PC-3 (cell line): ENCODE measurements at regions not wholly inside any gene's neighbourhood (a gene's known extent, or its start where the extent isn't known, plus 50 kb on each side); places are given as distances from the start of the nearest gene placed in this dataset.

ENCODE experiments used
- ATAC-seq: fragments of 200-7000 bp; cut with Tn5 transposase; 2 replicates; pipeline ENCODE4 v1.9.1; 2020; ENCODE audit warnings: mild to moderate bottlenecking, moderate library complexity
- BruUV-seq: library from RNA; stranded (reverse); fragments of 400-500 nt; replicated peaks from 2 replicates; lab custom pipeline; 2021; lab: Mats Ljungman, UMichigan
- CTCF ChIA-PET: fragments of 300-600 bp; sonication (Branson Sonifier 250); formaldehyde crosslinking; loops from one replicate; lab custom pipeline; 2022; ENCODE audit warnings: antibody characterized with exemption; lab: Charles Lee
- POLR2A ChIA-PET: fragments of 300-600 bp; sonication (Branson Sonifier 250); formaldehyde crosslinking; loops from one replicate; lab custom pipeline; 2022; ENCODE audit warnings: antibody characterized with exemption; ENCODE audit not compliant: unreplicated experiment; lab: Charles Lee
- DNase-seq: peaks from one replicate; pipeline ENCODE4 v3.0.0-alpha.2; 2015
- H2AFZ ChIP-seq: fragments of 300-600 bp; sonication (generic); 2 replicates; pipeline ENCODE4 v1.6.0; 2016; ENCODE audit warnings: antibody characterized with exemption, low read length
- H3F3A ChIP-seq: fragments of 300-600 bp; sonication (generic); one replicate; pipeline ENCODE4 v1.6.0; 2017; ENCODE audit warnings: antibody characterized with exemption, low read length, control low read depth, mild to moderate bottlenecking; ENCODE audit not compliant: unreplicated experiment
- H3K27ac ChIP-seq: fragments of 300-600 bp; sonication (generic); 2 replicates; pipeline ENCODE4 v1.5.1; 2016; ENCODE audit warnings: mild to moderate bottlenecking, low read length
- H3K27me3 ChIP-seq: fragments of 300-600 bp; sonication (generic); 2 replicates; pipeline ENCODE4 v1.6.1; 2016; ENCODE audit warnings: low read length, mixed read lengths
- H3K36me3 ChIP-seq: fragments of 300-600 bp; sonication (generic); 2 replicates; pipeline ENCODE4 v1.6.1; 2016; ENCODE audit warnings: low read depth, mixed run types, low read length, mixed read lengths
- H3K4me1 ChIP-seq: fragments of 300-600 bp; sonication (generic); 2 replicates; pipeline ENCODE4 v1.5.1; 2016; ENCODE audit warnings: low read length; ENCODE audit not compliant: insufficient read depth
- H3K4me2 ChIP-seq: fragments of 300-600 bp; sonication (generic); 2 replicates; pipeline ENCODE4 v1.6.0; 2016; ENCODE audit warnings: low read length
- H3K4me3 ChIP-seq: fragments of 300-600 bp; sonication (generic); 2 replicates; pipeline ENCODE4 v1.5.1; 2016; ENCODE audit warnings: mild to moderate bottlenecking, low read length, mixed read lengths
- H3K79me2 ChIP-seq: fragments of 300-600 bp; sonication (generic); 2 replicates; pipeline ENCODE4 v1.6.1; 2017; ENCODE audit warnings: low read length, mixed read lengths
- H3K9ac ChIP-seq: fragments of 300-600 bp; sonication (generic); 2 replicates; pipeline ENCODE4 v1.6.0; 2016; ENCODE audit warnings: mild to moderate bottlenecking, low read length
- H3K9me2 ChIP-seq: fragments of 300-600 bp; sonication (generic); replicated peaks from 2 replicates; pipeline ENCODE4 v1.6.1; 2016; ENCODE audit warnings: mixed run types, low read length, mixed read lengths
- H3K9me3 ChIP-seq: fragments of 300-600 bp; sonication (generic); 2 replicates; pipeline ENCODE4 v1.6.1; 2016; ENCODE audit warnings: low read length, mixed read lengths
- H4K20me1 ChIP-seq: fragments of 300-600 bp; sonication (generic); 2 replicates; pipeline ENCODE4 v1.6.1; 2016; ENCODE audit warnings: low read length, mixed read lengths
- CTCF ChIP-seq: fragments of 300-600 bp; sonication (generic); conservative IDR thresholded peaks from 2 replicates; pipeline ENCODE4 v1.5.1; 2017; ENCODE audit warnings: antibody characterized with exemption, low read depth, mild to moderate bottlenecking, low read length
- EZH2 ChIP-seq: fragments of 300-600 bp; sonication (generic); IDR thresholded peaks from one replicate; pipeline ENCODE4 v1.6.1; 2017; ENCODE audit warnings: antibody characterized with exemption, mild to moderate bottlenecking, low read length; ENCODE audit not compliant: unreplicated experiment
- EZH2phosphoT487 ChIP-seq: fragments of 300-600 bp; sonication (generic); IDR thresholded peaks from 2 replicates; pipeline ENCODE4 v1.6.1; 2018; ENCODE audit warnings: mild to moderate bottlenecking, antibody characterized with exemption, low read length, borderline replicate concordance
- intact Hi-C: fragments of 100-400 bp; cut with micrococcal nuclease; formaldehyde crosslinking; loops from 2 replicates; pipeline ENCODE4 v1.9.0; 2023

- Histone ChIP-seq H3K4me3 (no peak overlapping the region), H3K36me3 (no peaks in the 10 kb centered on the region), H3K79me2 (no peaks in the 10 kb centered on the region), H3K9ac (no peak overlapping the region), H4K20me1 (no peaks in the 10 kb centered on the region), H2AFZ (no peak overlapping the region), H3F3A (no peaks in the 10 kb centered on the region), H3K9me2 (no peaks in the 10 kb centered on the region), H3K9me3 (no peaks in the 10 kb centered on the region), H3K27ac (no peak overlapping the region), H3K4me2 (no peak overlapping the region), H3K4me1 (peaks cover 23% of the 10 kb centered on the region), H3K27me3 (no peaks in the 10 kb centered on the region)
- ChIA-PET POLR2A (no interaction called here), CTCF (no interaction called here)
- ATAC-seq (no peak), DNase-seq (no peak)
- intact Hi-C loops: loop anchor here (5.0 kb wide), 1 partner anchor 198 kb away; no protein-coding TSS in a partner anchor
- no TSS peak for BruUV-seq
- TF ChIP-seq CTCF: no peak
- TF ChIP-seq EZH2phosphoT487: no peak
- no peak for TF ChIP-seq EZH2
Observed at GRCh38 chr2:236828820-236829219, 256.9 kb upstream of the COPS8 start.

GRCh38 chr2:236830926-236831325 lies 254.8 kb upstream of the COPS8 start:
- Histone ChIP-seq H3K79me2 (no peaks in the 10 kb centered on the region), H2AFZ (no peak overlapping the region), H3K36me3 (no peaks in the 10 kb centered on the region), H3K27ac (no peak overlapping the region), H3F3A (no peaks in the 10 kb centered on the region), H3K9me2 (no peaks in the 10 kb centered on the region), H3K27me3 (no peaks in the 10 kb centered on the region), H3K9me3 (no peaks in the 10 kb centered on the region), H3K4me2 (no peak overlapping the region), H3K4me1 (peaks cover 2% of the 10 kb centered on the region; the same call in 1 of the 2 replicates), H3K9ac (no peak overlapping the region), H3K4me3 (no peak overlapping the region), H4K20me1 (no peaks in the 10 kb centered on the region)
- BruUV-seq: no TSS peak
- ATAC-seq (no peak), DNase-seq (no peak)
- ChIA-PET POLR2A (no interaction called here), CTCF (no interaction called here)
- TF ChIP-seq EZH2 (no peak), CTCF (no peak), EZH2phosphoT487 (no peak)
- intact Hi-C loops: no loop called here

- Histone ChIP-seq H3K9me3 (no peaks in the 10 kb centered on the region), H3K27ac (no peak overlapping the region), H3K9ac (no peak overlapping the region), H3K4me2 (no peak overlapping the region), H3K79me2 (no peaks in the 10 kb centered on the region), H3K4me3 (no peak overlapping the region), H3F3A (no peaks in the 10 kb centered on the region), H3K9me2 (no peaks in the 10 kb centered on the region), H3K36me3 (no peaks in the 10 kb centered on the region), H2AFZ (no peak overlapping the region), H3K4me1 (no peaks in the 10 kb centered on the region), H3K27me3 (no peaks in the 10 kb centered on the region), H4K20me1 (no peaks in the 10 kb centered on the region)
- intact Hi-C loops: no loop called here
- no peak for TF ChIP-seq EZH2phosphoT487
- no peak for TF ChIP-seq CTCF
- no peak for TF ChIP-seq EZH2
- ChIA-PET CTCF (no interaction called here), POLR2A (no interaction called here)
- DNase-seq: no peak
- no TSS peak for BruUV-seq
- no peak for ATAC-seq
Observed at GRCh38 chr2:236831698-236832097, 254.0 kb upstream of the COPS8 start.
